Activated CD4-positive, alpha-beta T cell treated with anti-CD3 and anti-CD28 coated beads, Interleukin-2, amount 50 U/mL, for 4 hours (primary cell): ENCODE measurements at regions not wholly inside any gene's neighbourhood (a gene's known extent, or its start where the extent isn't known, plus 50 kb on each side); places are given as distances from the start of the nearest gene placed in this dataset.
"Not testable (repeated sequence)": the region's sequence is repeated elsewhere in the genome, so short reads cannot be mapped to it uniquely, and the experiment has no call there.

ENCODE experiments used
- DNase-seq, 2 experiments: peaks; one replicate each; pipeline ENCODE4 v3.0.0-alpha.2; 2020

GRCh38 chr14:40347675-40348074, 915.4 kb upstream of the FBXO33 start:
- no peak for DNase-seq

DNA sequence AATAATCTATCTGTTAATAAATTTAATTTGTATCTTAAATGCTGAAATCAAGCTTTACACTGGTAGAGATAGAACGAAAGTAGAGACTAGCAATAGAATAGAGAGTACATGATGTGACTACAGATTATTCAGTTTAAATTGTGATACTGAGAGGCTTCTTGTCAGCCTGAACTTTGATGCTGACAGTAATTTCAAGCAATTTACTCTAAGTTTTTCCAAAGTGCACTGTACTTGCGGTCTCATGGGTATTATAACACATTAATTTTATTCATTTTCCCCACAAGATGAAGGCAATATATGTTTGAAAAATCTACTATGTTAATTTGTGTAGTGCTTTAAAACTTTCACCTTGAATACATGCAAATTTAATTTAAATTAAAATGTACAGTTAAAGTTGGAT, 914.0 kb upstream of the FBXO33 start:
- DNase-seq: no peak

DNA sequence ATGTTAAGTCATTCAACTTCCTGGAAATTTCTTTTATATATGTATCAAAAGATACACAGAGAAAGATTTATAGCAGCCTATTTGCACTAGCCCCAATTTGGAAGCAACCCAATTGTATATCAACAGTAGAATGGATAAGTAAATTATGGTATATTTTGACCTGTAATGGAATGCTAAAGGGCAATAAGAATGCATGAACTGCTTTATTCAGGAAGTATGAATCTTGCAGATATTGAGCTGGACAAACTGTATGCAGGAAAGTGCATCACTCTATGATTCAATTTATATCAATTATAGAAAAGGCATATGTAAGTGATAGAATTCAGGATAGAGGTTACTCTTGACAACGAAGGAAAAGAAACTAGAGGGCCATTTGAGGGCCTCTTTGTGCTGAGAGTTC, 913.1 kb upstream of the FBXO33 start:
- DNase-seq: no peak

DNA sequence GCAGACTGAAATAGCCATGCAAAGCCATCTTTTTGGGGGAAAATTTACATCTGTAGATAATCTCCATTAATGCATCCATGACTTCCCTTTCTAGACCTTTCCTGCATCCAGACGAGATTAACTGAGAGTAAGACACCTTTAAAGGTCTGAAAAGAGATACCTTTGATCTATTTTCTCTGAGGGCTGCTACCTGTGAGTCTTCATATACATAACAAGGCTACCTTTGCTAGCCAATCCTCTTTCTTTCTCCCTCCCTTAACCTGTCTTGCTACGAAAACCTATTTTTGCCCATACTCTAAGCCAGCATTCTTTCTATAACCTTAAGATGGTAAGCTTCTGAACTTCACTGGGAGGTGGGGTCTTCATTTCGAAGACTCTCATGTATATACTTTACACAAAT, 908.5 kb upstream of the FBXO33 start:
- no peak for DNase-seq

GRCh38 chr14:40336846-40337245, 904.6 kb upstream of the FBXO33 start:
- DNase-seq: no peak

- DNase-seq: not testable (repeated sequence)
Measured at GRCh38 chr14:40326519-40326918, 894.3 kb upstream of the FBXO33 start.

DNA sequence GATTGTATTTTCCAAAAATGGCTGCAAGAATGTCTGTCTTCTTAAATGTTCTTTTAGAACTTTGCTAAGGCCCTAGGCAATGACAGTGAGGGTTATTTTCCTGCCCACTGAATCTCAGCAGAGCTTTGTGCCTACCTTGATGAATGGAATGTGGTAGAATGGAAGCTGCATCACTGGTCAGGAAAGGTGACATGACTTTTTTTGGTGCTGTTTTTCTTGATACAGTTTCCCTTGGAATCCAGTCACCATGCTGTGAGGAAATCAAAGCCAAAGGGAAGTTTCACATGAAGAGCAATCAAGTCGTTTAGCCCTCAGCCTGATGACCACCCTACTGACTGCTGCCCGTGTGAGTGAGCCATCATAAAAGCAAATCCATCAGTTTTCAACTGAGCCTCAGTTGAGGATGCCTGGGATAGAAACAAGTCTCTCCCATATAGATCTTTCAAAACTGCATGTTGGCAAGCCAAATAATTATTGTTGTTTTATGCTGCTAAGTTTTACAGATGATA, 886.0 kb upstream of the FBXO33 start:
- no peak for DNase-seq

DNA sequence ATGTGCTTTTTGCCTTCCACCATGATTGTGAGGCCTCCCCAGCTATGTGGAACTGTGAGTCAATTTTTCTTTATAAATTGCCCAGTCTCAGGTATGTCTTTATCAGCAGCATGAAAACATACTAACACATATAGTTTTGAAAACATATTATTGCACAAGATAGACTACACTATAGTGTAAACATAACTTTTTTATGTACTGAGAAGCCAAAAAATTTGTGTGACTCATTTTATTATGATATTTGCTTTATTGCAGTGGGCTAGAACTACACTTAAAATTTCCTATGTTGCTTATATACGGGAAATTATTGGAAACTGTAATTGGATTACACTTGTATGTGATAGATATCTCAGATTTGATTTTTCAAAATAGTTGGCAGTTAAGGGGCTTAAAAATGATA, 885.5 kb upstream of the FBXO33 start:
- no peak for DNase-seq

- DNase-seq: no peak
Measured at GRCh38 chr14:40312296-40312695, 880.1 kb upstream of the FBXO33 start.

GRCh38 chr14:40309124-40309523, 876.9 kb upstream of the FBXO33 start:
- DNase-seq: no peak

DNA sequence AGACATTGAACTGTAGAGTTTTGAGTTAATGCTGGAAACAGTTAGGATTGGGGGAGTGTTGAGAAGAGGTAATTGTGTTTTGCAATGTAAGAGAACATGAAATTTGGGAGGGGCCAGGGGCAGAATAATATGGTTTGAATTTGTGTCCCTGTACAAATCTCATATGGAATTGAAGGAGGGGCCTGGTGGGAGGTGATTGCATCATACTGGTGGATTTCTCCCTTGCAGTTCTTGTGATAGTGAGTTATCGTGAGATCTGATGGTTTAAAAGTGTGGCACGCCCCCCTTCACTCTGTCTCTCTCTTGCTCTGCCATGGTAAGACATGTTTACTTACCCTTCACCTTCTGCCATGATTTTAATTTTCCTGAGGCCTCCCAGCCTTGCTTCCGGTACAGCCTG, 876.0 kb upstream of the FBXO33 start:
- DNase-seq: no peak

- no peak for DNase-seq
Measured at GRCh38 chr14:40296821-40297220, 864.6 kb upstream of the FBXO33 start.

DNA sequence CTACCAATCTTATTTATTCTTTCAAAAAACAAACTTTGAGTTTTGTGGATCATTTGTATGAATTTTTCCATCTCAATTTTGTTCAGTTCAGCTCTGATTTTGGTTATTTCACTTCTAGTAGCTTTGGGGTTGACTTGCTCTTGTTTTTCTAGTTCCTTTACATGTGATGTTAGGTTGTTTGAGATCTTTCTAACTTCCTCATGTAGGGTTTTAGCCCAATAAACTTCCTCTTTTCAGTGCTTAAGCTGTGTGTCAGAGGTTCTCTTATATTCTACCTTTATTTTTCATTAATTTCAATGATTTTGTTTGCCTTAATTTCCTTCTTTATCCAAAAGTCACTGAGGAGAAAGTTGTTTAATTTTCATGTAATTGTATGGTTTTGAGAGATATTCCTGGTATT, 860.4 kb upstream of the FBXO33 start:
- no peak for DNase-seq

DNA sequence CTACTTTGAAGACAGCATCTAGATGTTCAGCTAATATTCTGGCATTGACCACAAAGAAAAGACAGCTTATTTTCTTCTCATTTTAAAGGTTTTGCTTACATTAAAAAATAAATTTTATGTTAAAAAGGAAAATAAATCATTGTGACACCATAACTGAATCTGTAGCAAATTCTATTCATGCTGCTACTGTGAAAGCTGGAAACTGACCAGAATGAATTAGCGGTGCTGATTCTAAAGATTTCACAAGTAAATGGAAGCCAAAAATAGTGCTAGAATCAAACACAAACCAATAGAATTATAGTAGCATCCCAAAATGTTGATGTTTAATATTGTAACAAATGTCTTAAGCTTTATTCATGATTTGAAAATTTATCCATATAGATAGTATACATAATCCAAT, 850.0 kb upstream of the FBXO33 start:
- DNase-seq: no peak

DNA sequence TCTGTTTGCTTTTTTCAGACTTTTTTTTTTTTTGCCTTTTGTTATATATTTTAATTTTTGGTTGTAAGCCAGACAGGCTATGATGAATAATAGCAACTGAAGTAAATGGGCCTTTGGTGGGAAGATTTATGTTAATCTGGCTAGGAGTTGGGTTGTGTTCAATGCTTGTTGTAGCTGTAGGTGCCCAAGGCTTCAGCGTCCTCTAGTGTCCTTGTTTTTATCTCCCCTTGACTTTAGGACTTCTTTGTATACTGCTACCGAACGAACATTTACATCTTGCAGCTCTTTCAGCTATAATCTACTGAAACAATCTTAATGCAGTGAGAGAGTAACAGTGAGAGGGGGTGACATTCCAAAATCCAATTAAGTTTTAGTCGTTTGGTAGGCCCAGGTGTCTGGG, 848.4 kb upstream of the FBXO33 start:
- DNase-seq: no peak

- no peak for DNase-seq
Measured at GRCh38 chr14:40273417-40273816, 841.2 kb upstream of the FBXO33 start.

- DNase-seq: no peak
Measured at GRCh38 chr14:40271480-40271879, 839.2 kb upstream of the FBXO33 start.

- DNase-seq: no peak
Measured at GRCh38 chr14:40269436-40269835, 837.2 kb upstream of the FBXO33 start.

DNA sequence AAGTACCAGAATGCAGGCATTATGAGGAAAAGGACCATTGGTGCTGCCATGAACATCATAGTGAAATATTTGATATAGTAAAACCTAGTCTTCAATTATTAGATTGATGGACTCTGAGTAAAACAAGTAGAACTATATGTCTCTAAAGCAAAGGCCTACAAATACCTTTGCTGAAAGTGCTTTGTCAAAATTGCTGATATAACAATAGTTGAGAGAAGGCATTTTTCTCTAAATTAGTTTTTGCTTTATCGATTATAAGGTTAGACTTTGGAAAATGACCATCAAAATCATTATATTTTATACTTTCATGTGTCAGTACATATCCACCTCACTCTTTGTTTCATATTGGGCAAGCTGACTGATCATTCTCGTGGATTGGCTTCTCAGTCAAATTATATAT, 836.0 kb upstream of the FBXO33 start:
- no peak for DNase-seq

GRCh38 chr14:40265096-40265495, 832.9 kb upstream of the FBXO33 start:
- DNase-seq: no peak

GRCh38 chr14:40252817-40253447, 820.7 kb upstream of the FBXO33 start:
- DNase-seq: no peak

DNA sequence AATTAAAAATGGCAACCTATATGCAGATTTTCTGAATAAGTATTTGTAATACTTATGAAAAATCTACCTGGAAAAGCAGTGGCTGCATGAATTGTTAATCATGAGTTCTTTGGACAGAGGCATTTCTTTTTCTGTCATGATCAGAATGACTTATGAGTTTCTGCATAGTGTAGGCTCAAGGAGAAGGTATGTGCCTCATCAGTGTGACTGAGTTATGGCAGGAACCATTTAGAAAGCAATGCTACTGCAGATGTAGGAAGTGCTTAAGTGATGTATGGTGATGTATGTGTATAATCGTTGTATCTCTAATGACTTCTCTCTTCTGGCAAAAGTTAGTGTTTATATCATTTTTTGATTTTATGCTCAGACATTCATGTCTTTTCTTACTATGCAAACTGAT, 816.4 kb upstream of the FBXO33 start:
- DNase-seq: no peak

DNA sequence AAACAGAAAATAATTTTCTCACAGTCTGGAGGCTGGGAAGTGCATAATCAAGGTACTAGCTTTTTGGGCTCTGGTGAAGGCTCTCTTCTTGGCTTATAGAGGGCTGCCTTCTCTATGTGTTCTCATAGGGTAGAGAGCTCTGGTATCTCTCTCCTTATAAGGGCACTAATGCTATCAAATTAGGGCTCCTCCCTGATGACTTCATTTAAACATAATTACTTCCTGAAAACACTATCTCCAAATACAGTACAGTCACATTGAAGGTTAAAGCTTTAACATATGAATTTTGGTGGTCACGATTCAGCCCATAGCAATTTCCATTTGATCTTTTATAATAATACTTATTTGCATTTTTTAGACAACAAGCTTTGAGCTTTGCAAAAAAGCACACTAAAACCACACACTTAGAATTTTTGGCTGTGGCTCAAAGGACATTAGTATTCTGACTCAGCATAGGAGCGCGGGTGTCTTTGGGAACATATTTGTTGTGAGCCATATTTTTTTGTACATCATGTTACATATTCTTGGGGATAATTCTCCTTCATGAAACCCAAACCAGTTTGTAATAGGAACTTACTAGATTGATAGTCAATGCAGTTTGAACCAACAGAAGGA, 808.1 kb upstream of the FBXO33 start:
- no peak for DNase-seq

- no peak for DNase-seq
Measured at GRCh38 chr14:40232302-40232701, 800.1 kb upstream of the FBXO33 start.

DNA sequence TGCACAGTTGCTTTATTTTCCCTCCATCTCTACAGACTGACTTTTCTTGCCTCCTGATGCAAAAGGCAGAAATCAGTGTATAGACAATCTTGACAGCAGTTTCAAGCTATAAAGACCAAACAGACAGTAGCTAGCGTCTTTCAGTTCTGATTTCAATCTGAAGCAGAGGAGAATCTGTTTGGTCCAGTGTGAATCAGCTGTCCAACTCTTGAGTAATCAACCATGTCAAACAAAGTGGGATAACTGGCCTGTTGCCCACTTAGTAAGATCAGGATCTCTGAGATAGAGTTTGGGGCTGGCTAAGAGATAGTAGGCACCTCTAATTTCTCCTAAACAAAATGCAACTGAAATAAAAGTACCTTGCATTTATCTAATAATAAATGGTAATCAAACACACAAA, 797.4 kb upstream of the FBXO33 start:
- no peak for DNase-seq
